Forelimb muscle (tissue), 1 donor: ENCODE measurements at regions not wholly inside any gene's neighbourhood (a gene's known extent, or its start where the extent isn't known, plus 50 kb on each side); places are given as distances from the start of the nearest gene placed in this dataset.

Source experiments
- DNase-seq: peaks from one replicate; pipeline ENCODE4 v3.0.0-alpha.2; 2013; ENCODE audit warnings: low read depth

DNA sequence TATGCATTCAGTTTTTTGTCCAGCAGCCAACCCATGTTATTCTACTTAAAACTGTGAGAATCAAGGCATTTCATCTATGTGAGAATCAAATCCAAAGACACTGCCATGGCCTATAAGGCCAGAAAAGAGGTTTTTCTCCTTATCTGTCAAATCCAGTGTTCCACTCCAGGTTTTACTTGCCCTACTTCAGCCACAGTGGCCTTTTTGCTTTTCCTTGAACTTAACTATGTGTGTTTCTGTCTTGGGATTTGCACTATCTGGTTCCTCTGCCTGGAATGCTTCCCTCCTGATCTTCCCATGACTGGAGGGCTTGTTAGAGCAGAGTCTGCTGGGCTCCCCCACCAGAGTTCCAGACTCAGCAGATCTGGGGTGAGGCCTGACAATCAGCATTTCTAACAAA is 113.1 kb upstream of the DOK5 start:
- no peak for DNase-seq

DNA sequence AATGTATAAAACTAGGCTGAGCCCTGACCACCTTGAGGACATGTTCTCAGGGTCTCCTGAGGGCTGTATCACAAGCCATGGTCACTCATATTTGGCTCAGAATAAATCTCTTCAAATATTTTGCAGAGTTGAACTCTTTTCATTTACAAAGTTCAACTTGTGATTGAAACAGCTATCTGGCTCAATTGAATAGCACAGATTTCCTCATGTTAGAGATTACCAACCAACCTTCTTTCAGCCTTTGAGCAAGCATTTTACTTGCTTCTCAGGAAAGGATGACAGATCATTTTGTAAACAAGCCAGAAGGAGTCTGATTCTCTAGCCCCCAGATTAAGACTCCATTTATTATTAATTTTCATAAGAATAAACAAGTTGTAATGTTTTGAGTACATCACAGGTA is 111.0 kb upstream of the DOK5 start:
- DNase-seq: no peak

DNA sequence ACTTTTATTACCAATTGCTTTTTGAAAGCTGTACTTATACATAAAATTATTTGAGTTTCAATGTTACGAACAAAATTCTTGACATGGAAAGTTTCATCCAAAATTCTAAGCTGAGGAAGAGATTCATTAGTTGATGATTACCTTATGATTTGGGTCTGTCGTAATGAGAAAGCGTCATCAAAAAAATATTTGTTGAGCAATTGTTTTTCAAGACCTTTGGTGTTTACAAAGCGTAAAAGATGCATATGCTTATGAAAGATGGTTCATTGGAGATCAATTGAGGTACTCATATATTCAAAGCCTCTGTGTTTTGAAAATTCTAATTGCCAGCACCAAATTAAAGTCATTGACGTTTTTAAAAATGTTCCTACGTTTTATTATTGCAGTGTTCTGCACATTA is 110.5 kb upstream of the DOK5 start:
- no peak for DNase-seq

DNA sequence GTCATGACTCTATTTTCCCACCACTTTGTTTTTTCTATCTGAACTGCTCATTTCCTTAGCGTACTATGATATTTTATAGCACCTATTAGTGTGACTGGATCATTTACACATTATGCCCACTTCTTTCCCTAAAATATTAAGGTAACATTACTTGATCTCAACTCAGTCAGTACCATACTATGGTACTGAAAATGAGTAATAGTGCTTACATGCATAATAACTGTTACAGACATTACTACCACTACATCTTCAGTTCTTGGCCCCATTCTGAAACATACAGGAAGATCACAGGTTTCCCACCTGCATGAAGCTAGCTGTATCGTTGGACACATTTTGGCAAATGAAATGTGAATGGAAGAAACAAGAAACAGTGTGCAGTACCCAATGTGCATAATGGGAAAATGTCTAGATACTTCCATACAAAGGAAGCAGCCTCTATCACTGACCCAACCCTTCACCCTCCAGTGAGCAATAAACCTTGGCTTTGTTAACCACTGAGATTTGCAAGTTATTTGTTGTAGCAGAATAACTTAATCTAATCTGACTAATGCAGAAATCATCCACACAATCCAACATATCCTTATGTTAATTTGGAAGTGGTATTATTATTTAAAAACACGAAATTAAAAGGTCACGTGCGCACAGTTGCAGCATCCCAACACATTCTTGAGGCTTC is 108.6 kb upstream of the DOK5 start:
- DNase-seq: no peak

DNA sequence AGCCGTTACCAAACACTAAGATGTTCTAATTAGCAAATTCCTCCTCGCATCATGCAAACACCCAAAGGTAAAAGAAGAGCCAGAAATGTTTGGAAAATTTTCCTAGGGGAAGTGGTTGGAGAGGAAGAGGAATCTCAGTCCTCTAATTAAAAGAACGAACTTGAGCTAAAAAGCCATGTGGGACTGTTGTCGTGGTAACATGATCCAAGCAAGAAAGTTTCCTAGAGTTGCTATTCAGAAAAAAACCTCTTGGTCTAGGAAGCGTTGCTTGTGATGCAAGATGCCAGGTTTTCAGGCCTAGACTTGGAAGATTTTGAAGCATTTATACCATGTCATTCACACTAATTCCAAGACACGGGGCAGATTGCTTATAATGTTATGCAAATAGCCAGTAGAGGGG is 106.8 kb upstream of the DOK5 start:
- no peak for DNase-seq

DNA sequence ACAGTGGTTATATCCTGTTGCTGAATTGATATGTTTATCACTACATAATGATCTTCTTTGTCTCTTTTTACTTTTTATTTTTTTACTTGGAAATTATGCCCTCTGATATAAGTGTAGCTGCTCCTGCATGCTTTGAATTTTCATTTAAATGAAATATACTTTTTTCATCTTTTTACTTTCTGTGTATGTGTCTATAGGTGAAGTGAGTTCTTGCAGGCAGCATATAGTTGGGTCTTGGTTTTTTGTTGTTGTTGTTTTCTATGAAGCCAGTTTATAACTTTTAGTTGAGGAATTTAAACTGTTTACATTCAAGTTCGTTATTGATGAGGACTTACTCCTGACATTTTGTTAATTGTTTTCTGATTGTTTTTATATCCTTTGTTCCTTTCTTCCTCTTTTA is 103.1 kb upstream of the DOK5 start:
- no peak for DNase-seq

DNA sequence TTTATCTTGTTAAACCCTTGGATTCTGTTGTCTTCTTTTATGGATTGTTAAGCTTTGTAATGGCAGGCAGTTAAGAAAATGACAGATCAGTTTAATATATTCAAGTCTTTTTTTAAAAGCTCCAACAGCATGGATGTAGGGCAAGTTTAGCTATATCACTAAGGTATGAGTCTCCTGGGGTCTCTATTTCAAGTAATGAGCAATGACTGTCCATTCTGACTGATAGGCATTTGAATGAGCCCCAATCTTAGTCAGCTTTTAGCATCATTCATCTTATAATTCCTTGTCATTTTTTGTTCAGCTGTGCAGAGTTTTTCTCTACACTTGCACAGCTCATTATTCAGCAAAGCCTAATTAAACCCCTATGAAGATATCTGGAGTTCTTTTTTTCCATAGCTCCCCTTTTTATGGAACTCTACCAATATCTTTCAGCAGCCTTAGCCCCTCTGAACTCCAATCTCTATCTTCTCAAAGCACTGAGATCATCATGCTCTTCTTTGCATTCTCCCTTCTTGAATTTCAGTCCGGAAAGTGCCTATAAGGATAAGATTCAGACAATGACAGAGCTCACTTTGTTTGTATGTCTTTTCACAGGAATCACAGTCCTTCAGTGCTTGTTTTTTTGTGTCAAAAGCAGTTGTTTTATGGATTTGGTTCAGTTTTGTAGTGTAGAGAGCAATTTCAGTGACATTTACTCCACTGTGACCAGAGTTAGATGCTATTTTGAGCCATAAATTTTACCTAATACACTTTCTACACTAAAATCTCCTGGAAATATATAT is 97.2 kb upstream of the DOK5 start:
- DNase-seq: no peak

DNA sequence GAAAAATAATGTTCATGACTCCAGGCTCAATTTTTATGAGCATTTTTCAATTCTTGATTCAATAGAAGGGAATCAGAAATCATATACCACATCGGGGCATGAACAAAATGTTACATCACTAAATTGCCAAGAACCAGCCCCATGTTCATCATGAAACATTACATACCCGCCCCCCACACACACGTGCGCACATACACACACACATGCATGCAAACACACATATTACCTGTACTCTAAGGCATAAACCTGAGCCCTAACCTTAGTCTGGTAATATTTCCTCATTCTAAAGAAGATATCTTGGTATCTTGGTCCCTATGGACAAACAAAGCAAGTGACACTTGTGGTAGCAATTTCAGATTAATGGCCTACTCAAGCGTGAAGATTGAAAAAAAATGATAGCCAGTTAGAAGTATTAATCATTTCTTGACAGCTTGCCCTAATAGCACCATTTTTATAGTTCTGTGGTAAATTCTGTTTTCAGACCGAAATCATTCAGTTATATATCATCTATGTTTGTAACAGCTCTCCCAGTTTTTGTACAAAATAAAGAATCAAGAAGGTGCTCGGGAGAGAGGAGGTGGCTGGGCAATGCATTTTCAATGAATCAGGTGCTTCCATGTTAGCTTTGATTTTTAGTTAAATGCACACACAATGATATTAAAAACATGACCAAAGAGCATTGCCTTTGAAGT is 95.4 kb upstream of the DOK5 start:
- DNase-seq: no peak

DNA sequence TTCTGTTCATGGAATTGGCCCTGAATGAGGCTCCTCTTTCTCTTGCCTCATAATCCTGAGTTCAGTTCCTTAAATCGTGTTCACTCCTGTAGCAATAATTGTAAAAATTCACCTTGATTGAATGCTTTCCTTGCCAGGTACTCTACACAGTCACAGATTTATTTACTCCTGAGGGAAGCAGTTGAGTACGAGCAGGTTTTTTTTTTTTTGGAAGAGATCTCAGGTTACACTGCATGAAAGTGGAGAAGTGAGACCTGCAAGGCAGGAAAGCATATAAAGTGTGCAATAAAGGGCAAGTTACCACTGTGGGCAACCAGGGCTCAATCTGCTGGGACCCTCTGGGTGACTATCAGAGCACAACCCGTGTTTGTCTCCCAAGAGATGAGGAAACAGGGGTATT is 93.0 kb upstream of the DOK5 start:
- no peak for DNase-seq

DNA sequence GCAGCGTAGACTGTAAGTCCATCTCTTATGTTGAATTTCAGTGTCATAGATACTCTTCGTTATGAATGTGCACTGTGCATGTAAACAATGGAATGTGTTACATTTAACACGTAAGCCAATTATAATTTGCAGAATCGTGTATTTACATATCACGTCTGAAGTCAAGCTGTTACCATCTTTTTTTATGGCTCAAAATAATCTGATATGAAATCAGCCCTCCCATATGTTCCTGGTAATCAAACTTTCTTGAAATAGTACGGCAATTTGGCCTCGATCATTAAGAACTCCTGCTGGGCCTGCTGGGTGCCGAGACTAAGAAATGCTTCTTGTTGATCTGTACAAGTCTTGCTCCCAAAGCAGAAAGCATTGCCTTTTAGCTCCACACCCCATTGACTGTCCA is 89.6 kb upstream of the DOK5 start:
- DNase-seq: no peak

DNA sequence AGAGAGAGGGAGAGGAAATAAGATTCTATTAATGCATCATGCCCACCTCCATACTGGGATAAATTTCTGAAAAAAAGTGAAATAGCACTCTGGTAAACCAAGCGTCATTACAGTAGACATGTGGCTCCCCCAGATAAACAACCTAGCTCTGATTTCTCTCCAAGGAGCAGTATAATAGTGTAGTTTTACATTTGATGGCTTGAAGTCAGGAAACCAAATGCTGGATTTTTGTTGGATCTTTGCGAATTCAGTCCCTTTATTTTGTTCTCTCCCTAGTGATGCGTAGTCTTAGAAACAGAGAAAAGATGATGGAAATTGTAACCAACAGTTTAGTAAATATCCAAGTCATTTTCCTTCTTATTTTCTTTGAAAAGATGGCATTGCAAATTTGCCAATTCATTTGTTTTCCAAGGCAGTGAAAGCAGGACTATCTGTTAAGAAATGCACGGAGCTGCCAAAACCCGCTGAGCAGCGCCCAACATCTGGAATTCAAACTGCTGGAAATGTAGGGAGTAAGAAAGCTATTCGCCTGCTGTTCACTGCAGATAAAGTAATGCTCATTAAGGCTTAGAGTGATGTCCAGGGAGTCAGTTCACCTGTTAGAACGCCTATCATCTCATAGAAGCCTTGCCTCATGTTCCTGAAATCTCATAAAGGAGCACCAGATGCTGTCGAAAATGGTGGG is 85.7 kb upstream of the DOK5 start:
- DNase-seq: no peak

DNA sequence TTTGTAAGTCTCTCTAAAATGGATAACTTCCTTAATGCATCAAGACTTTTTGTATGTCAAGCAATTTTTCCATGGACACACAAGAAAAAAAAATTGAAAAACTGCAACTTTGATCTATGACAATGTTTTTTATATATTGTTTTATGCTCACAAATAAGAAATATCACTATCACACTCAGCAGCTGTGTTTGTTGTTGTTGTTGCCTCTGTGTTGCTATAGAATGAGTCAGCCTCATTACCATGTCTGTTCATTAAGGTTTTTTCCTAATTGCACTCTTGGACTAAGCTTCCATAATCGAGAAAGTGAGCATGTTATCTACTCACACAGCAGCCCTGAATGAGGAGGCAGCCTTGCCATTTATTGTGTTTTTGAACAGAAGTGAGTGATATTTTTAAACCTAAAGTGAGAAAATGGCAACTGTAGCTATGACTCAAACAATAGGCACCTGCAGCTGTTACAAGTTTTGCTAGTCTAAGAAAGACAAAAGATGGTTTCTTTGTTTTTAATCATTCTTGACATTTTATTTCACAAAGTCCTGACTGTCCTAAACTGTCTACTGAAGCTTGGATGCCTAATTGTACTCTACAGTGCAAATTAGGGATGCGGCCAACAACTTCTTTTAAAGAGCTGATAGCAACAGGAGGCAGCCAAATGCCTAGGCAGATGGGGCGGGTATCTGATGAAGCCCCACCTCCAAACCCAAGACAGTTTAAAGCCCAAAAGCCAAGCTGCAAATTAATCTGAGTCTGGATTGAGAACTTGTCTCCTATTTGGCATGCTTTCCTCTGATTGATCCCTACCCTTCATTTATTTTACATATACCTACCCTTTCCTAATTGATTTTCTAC is 77.9 kb upstream of the DOK5 start:
- DNase-seq: no peak

DNA sequence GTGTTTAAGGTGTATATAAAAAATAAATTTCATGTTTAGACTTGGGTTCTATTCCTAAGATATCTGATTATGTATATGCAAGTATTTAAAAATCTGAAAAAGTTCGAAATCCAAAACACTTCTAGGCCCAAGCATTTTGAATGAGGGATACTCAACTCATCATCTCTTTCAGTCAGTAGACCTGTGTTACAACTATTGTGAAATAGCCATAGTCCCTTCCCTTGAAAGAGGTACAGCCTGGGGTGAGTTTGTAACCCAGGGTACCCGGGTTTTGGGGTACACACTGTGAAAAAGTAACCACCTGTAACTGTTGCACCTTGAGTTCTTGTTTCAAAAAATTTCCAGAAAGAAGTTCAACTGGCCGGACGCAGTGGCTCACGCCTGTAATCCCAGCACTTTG is 76.6 kb upstream of the DOK5 start:
- DNase-seq: no peak

DNA sequence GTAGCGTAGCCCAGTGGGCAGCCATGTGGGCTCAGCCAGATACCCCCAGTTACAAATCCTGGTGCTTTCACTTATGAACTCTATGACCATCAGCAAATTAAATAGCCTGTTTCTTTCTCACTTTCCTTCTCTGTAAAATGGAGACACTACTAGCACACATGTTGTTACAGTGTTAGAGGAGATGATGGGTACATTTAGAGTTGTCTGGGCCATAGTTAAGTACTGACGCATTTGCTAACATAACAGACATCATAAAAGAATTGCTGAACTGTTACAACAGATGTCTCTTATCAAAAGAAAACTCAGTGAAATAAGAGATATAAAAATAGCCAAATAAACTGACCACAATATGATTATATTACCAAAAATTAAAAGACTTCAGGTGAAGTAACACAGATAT is 69.9 kb upstream of the DOK5 start:
- no peak for DNase-seq

DNA sequence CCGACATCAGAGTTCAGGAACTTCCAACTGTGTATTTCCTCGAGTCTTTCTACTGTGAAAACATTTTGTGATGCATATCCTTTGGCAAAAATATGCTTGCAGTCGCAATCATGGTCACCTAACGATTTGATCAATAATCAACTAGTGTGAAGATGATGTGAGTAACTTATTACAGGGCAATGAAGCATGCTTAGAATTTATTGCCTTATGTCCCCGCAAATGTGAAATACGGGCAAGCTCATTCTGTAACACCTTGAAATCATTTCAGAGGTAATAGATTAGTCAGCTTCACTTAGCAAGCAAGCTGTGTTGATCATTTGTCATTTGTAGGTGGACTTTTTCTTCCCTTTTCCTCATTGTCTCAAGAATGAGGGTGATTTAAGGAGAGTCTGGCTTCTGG is 67.9 kb upstream of the DOK5 start:
- no peak for DNase-seq

DNA sequence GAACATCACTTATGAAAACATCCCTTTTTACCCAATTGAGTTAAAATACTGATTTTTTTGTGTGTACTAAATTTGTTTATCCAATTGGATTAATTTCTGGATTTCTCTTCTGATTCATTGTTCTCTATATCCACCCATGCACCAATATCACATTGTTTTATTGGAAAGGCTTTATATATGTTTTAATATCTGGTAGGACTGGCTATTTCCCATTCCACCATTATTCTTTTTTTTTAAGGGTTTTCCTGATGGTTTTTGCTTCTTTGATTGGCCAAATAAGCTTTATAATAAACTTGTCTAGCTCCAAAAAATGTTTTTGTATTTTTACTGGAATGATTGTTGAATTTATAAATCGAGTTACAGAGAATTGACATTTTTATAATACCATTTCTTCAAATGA is 59.4 kb upstream of the DOK5 start:
- DNase-seq: no peak

DNA sequence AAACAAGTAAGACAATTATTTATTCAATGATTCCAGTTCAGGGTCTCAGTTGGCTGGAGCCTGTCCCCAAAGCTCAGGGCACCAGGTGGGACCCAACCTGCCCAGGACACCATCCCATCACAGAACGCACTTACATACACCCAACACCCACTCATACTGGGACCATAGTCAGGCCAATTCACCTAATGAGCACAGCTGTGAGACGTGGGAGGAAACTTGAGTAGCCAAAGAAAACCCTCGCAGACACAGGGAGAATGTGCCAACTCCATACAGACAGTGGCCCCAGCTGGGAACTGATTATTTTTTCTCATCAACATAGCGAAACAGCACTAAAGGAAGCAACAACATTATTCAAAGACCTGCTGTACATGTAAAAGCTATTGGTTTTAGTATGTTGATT is 58.6 kb upstream of the DOK5 start:
- no peak for DNase-seq

DNA sequence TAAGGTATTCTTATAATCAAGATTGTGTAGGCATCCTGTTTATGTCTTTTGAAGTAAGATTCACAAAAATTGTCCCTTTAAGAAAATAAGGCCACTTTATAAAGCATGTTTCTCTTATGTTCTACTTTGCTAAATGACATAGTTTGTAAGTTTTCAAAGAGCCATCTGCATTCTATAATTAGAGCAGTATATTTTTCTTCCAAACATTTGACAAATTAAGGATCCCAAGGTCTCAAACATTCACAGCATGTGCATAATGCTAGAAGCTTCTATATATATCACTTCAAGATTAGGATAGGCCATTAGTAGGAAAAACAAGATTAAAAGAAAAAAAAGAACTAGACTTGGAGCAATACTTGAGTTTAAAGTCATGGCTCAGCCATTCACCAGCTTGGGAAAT is 55.9 kb upstream of the DOK5 start:
- no peak for DNase-seq
